Activated CD4-positive, alpha-beta T cell treated with anti-CD3 and anti-CD28 coated beads, Interleukin-2, amount 50 U/mL, for 16 hours (primary cell): ENCODE measurements at regions not wholly inside any gene's neighbourhood (a gene's known extent, or its start where the extent isn't known, plus 50 kb on each side); places are given as distances from the start of the nearest gene placed in this dataset.
"Not testable (repeated sequence)": the region's sequence is repeated elsewhere in the genome, so short reads cannot be mapped to it uniquely, and the experiment has no call there.

Experiments
- DNase-seq: peaks from one replicate; pipeline ENCODE4 v3.0.0-alpha.2; 2020

- no peak for DNase-seq
Observed at GRCh38 chr9:40928803-40929487, 199.5 kb downstream of the FOXD4L6 start.

GRCh38 chr9:40927851-40928802, 200.4 kb downstream of the FOXD4L6 start:
- no peak for DNase-seq

GRCh38 chr9:40927260-40927631, 201.2 kb downstream of the FOXD4L6 start:
- DNase-seq, result no peak

DNA sequence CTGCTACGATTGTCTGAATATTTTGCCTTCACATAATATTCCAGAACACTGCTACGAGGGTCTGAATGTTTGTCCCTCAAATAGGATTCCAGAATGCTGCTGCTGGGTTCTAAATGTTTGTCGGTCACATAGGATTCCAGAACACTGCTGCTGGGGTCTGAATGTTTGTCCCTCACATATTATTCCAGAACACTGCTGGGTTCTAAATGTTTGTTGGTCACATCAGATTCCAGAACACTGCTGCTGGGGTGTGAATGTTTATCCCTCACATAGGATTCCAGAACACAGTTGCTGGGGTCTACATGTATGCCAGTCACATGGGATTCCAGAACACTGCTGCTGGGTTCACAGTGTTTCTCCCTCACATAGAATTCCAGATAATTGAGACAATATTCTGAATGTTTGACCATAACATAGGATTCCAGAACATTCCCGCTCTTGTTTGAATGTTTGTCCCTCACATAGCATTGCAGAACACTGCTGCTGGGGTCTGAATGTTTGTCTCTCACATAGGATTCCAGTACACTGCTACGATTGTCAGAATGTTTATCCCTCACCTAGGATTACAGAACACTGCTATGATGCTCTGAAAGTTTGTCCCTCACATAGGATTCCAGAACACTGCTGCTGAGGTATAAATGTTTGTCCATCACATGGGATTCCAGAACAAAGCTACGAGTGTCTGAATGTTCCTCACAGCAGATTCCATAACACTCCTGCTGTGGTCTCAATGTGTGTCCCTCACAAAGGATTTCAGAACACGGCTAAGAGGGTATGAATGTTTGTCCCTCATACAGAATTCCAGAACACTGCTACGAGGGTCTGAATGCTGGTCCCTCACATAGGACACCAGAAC, 201.8 kb downstream of the FOXD4L6 start:
- DNase-seq, result no peak

GRCh38 chr9:40925149-40925548, 203.3 kb downstream of the FOXD4L6 start:
- no peak for DNase-seq

DNA sequence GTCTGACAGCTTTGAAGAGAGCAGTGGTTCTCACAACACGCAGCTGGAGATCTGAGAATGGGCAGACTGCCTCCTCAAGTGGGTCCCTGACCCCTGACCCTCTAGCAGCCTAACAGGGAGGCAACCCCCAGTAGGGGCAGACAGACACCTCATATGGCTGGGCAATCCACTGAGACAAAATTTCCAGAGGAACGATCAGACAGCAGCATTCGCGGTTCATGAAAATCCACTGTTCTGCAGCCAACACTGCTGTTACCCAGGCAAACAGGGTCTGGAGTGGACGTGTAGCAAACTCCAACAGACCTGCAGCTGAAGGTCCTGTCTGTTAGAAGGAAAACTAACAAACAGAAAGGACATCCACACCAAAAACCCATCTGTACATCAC, 212.1 kb downstream of the FOXD4L6 start:
- not testable (repeated sequence) for DNase-seq

DNA sequence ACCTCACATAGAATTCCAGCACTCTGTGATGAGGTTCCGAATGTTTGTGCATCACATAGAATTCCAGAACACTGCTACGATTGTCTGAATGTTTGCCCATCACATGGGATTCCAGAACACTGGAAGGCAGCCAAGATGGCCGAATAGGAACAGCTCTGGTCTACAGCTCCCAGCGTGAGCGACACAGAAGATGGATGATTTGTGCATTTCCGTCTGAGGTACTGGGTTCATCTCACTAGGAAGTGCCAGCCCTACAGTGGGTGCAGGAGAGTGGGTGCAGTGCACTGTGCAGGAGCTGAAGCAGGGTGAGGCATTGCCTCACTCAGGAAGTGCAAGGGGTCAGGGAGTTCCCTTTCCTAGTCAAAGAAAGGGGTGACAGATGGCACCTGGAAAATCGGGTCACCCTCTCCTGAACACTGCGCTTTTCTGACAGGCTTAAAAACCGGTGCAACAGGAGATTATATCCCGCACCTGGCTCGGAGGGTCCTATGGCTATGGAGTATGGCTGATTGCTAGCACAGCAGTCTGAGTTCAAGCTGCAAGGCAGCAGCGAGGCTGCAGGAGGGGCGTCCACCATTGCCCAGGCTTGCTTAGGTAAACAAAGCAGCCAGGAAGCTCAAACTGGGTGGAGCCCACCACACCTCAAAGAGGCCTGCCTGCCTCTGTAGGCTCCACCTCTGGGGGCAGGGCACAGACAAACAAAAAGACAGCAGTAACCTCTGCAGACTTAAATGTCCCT, 212.7 kb downstream of the FOXD4L6 start:
- not testable (repeated sequence) for DNase-seq

- DNase-seq, result no peak
Observed at GRCh38 chr9:40914772-40915659, 213.5 kb downstream of the FOXD4L6 start.

DNA sequence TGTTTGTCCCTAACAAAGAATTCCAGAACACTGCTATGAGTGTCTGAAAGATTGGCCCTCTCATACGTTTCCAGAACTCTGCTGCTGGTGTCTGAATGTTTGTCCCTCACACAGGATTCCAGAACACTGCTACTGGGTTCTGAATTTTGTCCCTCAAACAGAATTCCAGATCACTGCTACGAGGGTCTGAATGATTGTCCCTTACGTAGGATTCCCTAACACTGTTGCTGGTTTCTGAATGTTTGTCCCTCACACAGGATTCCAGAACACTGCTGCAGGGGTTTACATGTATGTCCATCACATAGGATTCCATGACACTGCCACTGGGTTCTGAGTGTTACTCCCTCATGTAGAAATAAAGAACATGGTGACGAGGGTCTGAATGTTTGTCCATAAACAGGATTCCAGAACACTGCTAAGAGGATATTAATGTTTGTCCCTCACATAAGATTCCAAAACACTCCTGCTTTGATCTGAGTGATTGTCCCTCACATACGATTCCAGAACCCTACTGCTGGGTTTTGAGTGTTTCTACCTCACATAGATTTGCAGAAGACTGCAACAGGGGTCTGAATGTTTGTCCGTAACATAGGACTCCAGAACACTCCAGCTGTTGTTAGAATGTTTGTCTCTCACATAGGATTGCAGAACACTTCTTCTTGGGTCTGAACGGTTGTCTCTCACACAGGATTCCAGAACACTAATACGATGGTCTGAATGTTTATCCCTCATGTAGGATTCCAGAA, 214.4 kb downstream of the FOXD4L6 start:
- DNase-seq, result no peak

DNA sequence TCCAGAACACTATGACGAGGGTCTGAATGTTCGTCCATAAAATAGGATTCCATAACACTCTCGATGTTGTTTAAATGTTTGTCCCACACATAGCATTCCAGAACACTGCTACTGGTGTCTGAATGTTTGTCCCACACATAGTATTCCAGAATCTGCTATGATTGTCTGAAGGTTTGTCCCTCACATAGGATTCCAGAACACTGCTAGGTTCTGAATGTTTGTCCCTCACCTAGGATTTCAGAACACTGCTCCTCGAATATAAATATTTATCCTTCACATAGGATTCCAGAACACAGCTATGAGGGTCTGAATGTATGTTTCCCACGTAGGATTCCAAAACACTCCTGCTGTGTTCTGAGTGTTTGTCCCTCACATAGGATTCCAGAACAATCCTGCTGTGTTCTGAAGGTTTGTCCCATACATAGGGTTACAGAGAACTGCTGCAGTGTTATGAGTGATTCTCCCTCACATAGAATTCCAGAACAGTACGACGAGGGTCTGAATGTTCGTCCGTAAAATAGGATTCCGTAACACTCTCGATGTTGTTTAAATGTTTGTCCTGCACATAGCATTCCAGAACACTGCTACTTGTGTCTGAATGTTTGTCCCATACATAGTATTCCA, 215.3 kb downstream of the FOXD4L6 start:
- DNase-seq, result no peak

DNA sequence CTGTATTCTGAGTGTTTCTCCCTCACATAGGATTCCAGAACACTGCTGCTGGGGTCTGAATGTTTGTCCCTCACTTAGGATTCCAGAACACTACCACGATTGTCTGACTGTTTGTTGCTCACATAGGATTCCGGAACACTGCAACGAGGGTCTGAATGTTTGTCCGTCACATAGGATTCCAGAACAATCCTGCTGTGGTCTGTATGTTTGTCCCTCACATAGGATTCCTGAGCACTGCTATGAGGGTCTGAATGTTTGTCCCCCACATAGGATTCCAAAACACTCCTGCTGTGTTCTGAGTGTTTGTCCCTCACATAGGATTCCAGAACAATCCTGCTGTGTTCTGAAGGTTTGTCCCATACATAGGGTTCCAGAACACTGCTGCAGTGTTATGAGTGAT, 215.8 kb downstream of the FOXD4L6 start:
- DNase-seq, result not testable (repeated sequence)

DNA sequence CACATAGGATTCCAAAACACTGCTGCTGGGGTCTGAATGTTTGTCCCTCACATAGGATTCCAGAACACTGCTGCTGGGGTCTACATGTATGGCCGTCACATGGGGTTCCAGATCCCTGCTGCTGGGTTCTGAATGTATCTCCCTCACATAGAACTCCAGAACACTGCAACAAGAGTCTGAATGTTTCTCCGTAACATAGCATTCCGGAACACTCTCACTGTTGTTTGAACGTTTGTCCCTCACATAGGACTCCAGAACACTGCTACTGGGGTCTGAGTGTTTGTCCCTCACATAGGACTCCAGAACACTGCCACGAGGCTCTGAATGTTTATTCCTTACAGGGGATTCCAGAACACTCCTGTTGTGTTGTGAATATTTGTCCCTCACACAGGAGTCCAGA, 216.8 kb downstream of the FOXD4L6 start:
- DNase-seq, result no peak

GRCh38 chr9:40910995-40911394, 217.5 kb downstream of the FOXD4L6 start:
- not testable (repeated sequence) for DNase-seq

- DNase-seq, result no peak
Observed at GRCh38 chr9:40909821-40910220, 218.7 kb downstream of the FOXD4L6 start.

DNA sequence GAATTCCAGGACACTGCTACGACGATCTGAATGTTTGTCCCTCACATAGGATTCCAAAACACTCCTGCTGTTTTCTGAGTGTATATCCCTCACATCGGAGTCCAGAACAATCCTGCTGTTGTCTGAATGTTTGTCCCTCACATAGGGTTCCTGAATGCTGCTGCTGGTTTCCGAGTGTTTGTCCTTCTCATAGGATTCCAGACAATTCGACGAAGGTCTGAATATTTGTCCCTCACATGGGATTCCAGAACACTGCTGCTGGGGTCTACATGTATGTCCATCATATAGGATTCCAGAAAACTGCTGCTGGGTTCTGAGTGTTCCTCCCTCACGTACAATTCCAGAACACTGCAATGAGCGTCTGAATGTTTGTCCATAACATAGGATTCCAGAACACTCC, 219.4 kb downstream of the FOXD4L6 start:
- DNase-seq, result not testable (repeated sequence)

GRCh38 chr9:40907657-40908624, 220.5 kb downstream of the FOXD4L6 start:
- DNase-seq, result no peak

GRCh38 chr9:40906879-40907278, 221.6 kb downstream of the FOXD4L6 start:
- not testable (repeated sequence) for DNase-seq

DNA sequence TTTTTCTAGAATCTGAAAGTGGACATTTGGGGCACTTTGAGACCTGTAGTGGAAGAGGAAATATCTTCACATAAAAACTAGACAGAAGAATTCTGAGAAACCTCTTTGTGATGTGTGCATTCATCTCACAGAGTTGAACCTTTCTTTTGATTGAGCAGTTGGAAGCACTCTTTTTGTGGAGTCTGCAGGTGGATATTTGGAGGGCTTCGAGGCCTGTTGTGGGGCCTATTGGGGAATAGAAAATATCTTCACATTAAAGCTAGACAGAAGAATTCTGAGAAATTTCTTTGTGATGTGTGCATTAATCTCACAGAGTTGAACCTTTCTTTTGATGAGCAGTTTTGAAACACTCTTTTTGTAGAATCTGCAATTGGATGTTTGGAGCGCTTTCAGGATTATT, 236.2 kb downstream of the FOXD4L6 start:
- DNase-seq, result not testable (repeated sequence)

DNA sequence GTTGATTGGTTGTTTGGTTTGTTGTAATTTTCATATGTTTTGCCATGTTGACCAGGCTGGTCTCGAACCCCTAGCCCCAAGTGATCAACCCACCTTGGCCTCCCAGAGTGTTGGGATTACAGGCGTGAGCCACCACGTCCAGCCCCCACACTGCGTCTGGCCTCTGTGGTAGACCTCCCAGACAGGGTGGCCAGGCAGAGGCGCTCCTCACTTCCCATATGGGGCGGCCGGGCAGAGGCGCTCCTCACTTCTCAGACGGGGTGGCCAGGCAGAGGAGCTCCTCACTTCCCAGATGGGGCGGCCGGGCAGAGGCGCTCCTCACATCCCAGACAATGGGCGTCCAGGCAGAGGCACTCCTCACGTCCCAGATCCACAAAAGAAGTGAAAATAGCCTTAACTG, 242.6 kb downstream of the FOXD4L6 start:
- DNase-seq, result not testable (repeated sequence)
